RPMI8226 (cell line): ENCODE measurements at regions not wholly inside any gene's neighbourhood (a gene's known extent, or its start where the extent isn't known, plus 50 kb on each side); places are given as distances from the start of the nearest gene placed in this dataset.

Experiments used
- DNase-seq: peaks from one replicate; pipeline ENCODE4 v3.0.0-alpha.2; 2015

- DNase-seq = no peak
Measured at GRCh38 chr2:100767810-100768806, 51.8 kb upstream of the NPAS2 start.
